Right ventricle myocardium superior (tissue), 1 donor: ENCODE measurements at regions not wholly inside any gene's neighbourhood (a gene's known extent, or its start where the extent isn't known, plus 50 kb on each side); places are given as distances from the start of the nearest gene placed in this dataset.

Experiments
- ATAC-seq: fragments of 200-7000 bp; cut with Tn5 transposase; one replicate; pipeline ENCODE4 v1.9.1; 2020; ENCODE audit warnings: mild to moderate bottlenecking; ENCODE audit not compliant: poor library complexity
- DNase-seq: peaks from one replicate; pipeline ENCODE4 v3.0.0-alpha.2; 2020
- intact Hi-C: fragments of 100-400 bp; cut with DNase I; formaldehyde crosslinking; loops from one replicate; pipeline ENCODE4 v1.11.2; 2022
- donor health status: DM: no; HTN: yes; CAD: no; lungs with severe emphysema.

GRCh38 chr1:182126272-182126800 is 64.8 kb upstream of the ZNF648 start:
- ATAC-seq = no peak
- intact Hi-C loops = no loop called here
- DNase-seq = no peak

GRCh38 chr1:182122913-182123260 is 61.4 kb upstream of the ZNF648 start:
- intact Hi-C loops = no loop called here
- DNase-seq (no peak), ATAC-seq (no peak)

GRCh38 chr1:182122256-182122912 is 60.9 kb upstream of the ZNF648 start:
- intact Hi-C loops = no loop called here
- DNase-seq (no peak), ATAC-seq (no peak)

- no peak for DNase-seq
- intact Hi-C loops = no loop called here
- ATAC-seq = no peak
These were observed 60.3 kb upstream of the ZNF648 start for GRCh38 chr1:182121787-182122186.

- peak; percentile 82 for ATAC-seq
- peak; percentile 51 for DNase-seq
- intact Hi-C loops = no loop called here
These were observed 59.1 kb upstream of the ZNF648 start for GRCh38 chr1:182120411-182121258.

GRCh38 chr1:182119631-182120030 is 58.1 kb upstream of the ZNF648 start:
- DNase-seq (no peak), ATAC-seq (no peak)
- intact Hi-C loops = no loop called here

GRCh38 chr1:182118851-182119250 is 57.3 kb upstream of the ZNF648 start:
- DNase-seq = no peak
- intact Hi-C loops = no loop called here
- ATAC-seq = no peak

GRCh38 chr1:182114627-182115023 is 53.1 kb upstream of the ZNF648 start:
- DNase-seq (no peak), ATAC-seq (no peak)
- intact Hi-C loops = no loop called here

- intact Hi-C loops = no loop called here
- no peak for DNase-seq
- peak; percentile 45 for ATAC-seq
These were observed 52.5 kb upstream of the ZNF648 start for GRCh38 chr1:182113879-182114626.

GRCh38 chr1:182111496-182111895 is 50.0 kb upstream of the ZNF648 start:
- no peak for ATAC-seq
- DNase-seq = no peak
- intact Hi-C loops = no loop called here
